ENCODE measurements at regions not wholly inside any gene's neighbourhood (a gene's known extent, or its start where the extent isn't known, plus 50 kb on each side); places are given as distances from the start of the nearest gene placed in this dataset.

- Histone ChIP-seq H3K27ac (no peak overlapping the region), H3K4me1 (no peaks in the 10 kb centered on the region), H3K36me3 (no peaks in the 10 kb centered on the region), H3K9me3 (no peaks in the 10 kb centered on the region), H3K4me3 (no peak overlapping the region), H3K27me3 (no peaks in the 10 kb centered on the region)
- ATAC-seq (ENCODE audit: low FRiP score in 2 of 2) = no peak
- TF ChIP-seq, protein P1, sequence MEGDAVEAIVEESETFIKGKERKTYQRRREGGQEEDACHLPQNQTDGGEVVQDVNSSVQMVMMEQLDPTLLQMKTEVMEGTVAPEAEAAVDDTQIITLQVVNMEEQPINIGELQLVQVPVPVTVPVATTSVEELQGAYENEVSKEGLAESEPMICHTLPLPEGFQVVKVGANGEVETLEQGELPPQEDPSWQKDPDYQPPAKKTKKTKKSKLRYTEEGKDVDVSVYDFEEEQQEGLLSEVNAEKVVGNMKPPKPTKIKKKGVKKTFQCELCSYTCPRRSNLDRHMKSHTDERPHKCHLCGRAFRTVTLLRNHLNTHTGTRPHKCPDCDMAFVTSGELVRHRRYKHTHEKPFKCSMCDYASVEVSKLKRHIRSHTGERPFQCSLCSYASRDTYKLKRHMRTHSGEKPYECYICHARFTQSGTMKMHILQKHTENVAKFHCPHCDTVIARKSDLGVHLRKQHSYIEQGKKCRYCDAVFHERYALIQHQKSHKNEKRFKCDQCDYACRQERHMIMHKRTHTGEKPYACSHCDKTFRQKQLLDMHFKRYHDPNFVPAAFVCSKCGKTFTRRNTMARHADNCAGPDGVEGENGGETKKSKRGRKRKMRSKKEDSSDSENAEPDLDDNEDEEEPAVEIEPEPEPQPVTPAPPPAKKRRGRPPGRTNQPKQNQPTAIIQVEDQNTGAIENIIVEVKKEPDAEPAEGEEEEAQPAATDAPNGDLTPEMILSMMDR (IDR thresholded peaks at IDR 0.05) = no peak
- TF ChIP-seq POLR2AphosphoS5 (IDR thresholded peaks at IDR 0.05) = no peak
- no peak for TF ChIP-seq POLR2A (IDR thresholded peaks at IDR 0.05)
- TF ChIP-seq EP300 (IDR thresholded peaks at IDR 0.05) = no peak
- no peak for DNase-seq
- WGBS, 2 donors = 65 to 68% methylated on average over 3 of the region's 3 CpGs
Observed at GRCh38 chr16:26275021-26275590, 583.3 kb downstream of the HS3ST4 start.

DNA sequence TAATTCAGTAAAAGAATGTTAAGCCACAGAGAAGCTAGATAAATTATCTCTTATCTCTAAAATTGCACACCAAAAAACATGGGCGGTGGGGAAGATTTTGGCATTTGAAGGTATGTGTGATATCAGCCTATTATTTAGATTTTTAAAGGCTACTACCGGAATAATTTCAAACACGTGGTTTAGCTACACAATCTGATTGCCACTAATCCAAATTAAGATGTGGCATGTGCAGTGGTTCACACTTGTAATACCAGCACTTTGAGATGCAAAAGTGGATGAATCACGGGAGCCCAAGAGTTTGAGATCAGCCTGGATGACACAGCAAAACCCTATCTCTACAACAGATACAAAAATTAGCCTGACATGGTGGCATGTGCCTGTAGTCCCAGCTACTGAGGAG is 584.5 kb downstream of the HS3ST4 start:
- Histone ChIP-seq H3K36me3 (no peaks in the 10 kb centered on the region), H3K27ac (no peak overlapping the region), H3K4me3 (no peak overlapping the region), H3K4me1 (no peaks in the 10 kb centered on the region), H3K9me3 (no peaks in the 10 kb centered on the region), H3K27me3 (no peaks in the 10 kb centered on the region)
- no peak for TF ChIP-seq EP300 (IDR thresholded peaks at IDR 0.05)
- TF ChIP-seq POLR2A (IDR thresholded peaks at IDR 0.05) = no peak
- TF ChIP-seq, protein P1 (IDR thresholded peaks at IDR 0.05) = no peak
- no peak for TF ChIP-seq POLR2AphosphoS5 (IDR thresholded peaks at IDR 0.05)
- WGBS, 2 donors = 76 to 81% methylated on average over 4 of the region's 4 CpGs
- ATAC-seq (ENCODE audit: low FRiP score in 2 of 2) = no peak
- no peak for DNase-seq

DNA sequence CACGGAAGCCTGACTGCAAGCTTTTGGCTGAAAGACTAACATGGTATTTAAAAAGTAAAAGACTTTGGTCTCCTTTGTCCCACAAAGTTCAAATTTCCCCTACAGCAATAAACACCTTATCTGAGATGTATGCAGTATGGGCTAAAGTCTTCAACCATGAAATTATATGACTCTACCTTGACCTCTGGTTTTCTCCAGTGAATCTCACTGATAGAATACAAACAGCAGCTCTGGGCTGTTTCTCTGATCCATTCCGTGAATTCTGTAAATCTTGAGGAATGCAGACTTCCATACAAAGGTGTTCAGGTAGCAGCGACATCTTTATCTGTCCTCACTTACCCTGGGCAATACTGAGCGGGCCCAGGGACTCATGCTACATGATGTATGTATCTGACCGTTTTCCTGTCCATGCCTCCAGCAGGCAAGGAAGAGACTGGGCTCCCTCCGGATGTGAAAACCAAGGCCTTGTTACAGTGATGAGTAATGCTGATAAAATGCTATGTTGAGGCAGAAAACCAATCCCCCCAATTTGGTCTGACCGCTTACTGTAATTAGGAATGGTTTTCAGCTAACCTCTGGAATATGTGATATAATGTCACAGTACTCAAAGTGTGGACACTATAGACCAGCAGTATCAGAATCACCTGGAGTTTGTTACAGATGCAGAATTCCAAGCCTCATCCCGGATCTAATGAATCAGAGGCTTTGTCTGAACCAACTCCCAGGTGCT is 589.8 kb downstream of the HS3ST4 start:
- no peak for DNase-seq
- ATAC-seq (ENCODE audit: low FRiP score in 2 of 2) = no peak
- H3K4me1 ChIP-seq = no peaks in the 10 kb centered on the region
- 76 to 81% methylated on average over 8 of the region's 8 CpGs for WGBS, 2 donors
- H3K27ac ChIP-seq = no peak overlapping the region
- H3K4me3 ChIP-seq = no peak overlapping the region
- TF ChIP-seq POLR2A (IDR thresholded peaks at IDR 0.05) = no peak
- no peak for TF ChIP-seq EP300 (IDR thresholded peaks at IDR 0.05)
- TF ChIP-seq, protein P1 (IDR thresholded peaks at IDR 0.05) = no peak
- TF ChIP-seq POLR2AphosphoS5 (IDR thresholded peaks at IDR 0.05) = no peak
- no peaks in the 10 kb centered on the region for H3K9me3 ChIP-seq
- H3K36me3 ChIP-seq = no peaks in the 10 kb centered on the region
- H3K27me3 ChIP-seq = no peaks in the 10 kb centered on the region

DNA sequence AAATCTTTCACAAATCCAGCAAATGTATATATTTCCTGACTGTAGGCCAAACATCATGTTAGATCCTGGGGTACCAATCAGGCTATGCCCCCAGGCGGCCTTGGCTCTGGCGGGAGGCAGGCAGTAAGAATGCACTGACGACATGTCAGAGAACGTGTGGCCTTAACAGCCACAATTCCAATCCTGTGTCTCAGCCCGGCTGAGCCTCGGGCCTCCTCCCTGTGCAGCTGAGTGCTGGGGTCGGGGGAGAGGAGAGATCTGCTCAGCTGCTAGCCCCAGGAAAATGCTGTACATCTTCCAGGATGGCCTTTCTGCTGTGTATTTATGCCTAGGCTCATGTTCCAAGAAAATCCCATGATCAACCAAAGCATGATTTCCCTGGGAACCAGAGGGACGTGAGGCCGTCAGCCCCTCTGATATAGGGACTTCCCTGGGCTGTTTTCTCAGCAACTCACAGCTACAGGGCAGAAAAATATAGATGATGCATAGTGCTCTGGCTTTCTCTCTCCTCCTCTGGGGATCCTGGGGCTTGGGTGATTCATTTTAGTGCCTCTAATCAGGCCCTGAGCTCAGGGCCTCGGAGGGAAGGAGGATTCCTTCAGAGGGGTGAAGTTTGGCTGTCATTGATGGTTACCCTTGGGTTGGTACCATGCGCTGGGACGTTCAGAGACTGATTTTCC is 604.0 kb downstream of the HS3ST4 start:
- Histone ChIP-seq H3K27me3 (no peaks in the 10 kb centered on the region), H3K27ac (no peak overlapping the region), H3K9me3 (no peaks in the 10 kb centered on the region), H3K4me1 (no peaks in the 10 kb centered on the region), H3K4me3 (no peak overlapping the region), H3K36me3 (no peaks in the 10 kb centered on the region)
- 55 to 63% methylated on average over 5 to 12 of the region's 12 CpGs for WGBS, 2 donors
- TF ChIP-seq, protein P1 (IDR thresholded peaks at IDR 0.05) = no peak
- TF ChIP-seq POLR2A (IDR thresholded peaks at IDR 0.05) (no peak), EP300 (IDR thresholded peaks at IDR 0.05) (no peak), POLR2AphosphoS5 (IDR thresholded peaks at IDR 0.05) (no peak)
- ATAC-seq (ENCODE audit: low FRiP score in 2 of 2) (no peak), DNase-seq (peak in 1 of 2 donors; percentile 2)

All from upper lobe of left lung (tissue), 6 donors.